Smooth muscle cell (in vitro differentiated cells): ENCODE measurements at regions not wholly inside any gene's neighbourhood (a gene's known extent, or its start where the extent isn't known, plus 50 kb on each side); places are given as distances from the start of the nearest gene placed in this dataset.

Source experiments
- DNase-seq: peaks from one replicate; lab custom pipeline; 2025; ENCODE audit not compliant: unreplicated experiment; lab: John Stamatoyannopoulos, UW
- H2AFZ ChIP-seq: fragments of 200-600 bp; sonication (generic); 2 replicates; pipeline ENCODE4 v1.6.0; 2016; ENCODE audit warnings: antibody characterized with exemption, low read depth, mild to moderate bottlenecking
- H3F3A ChIP-seq: fragments of 200-600 bp; sonication (generic); 2 replicates; pipeline ENCODE4 v1.6.0; 2017; ENCODE audit warnings: antibody characterized with exemption, low read depth
- H3K27ac ChIP-seq: fragments of 200-600 bp; sonication (generic); 2 replicates; pipeline ENCODE4 v1.5.1; 2016; ENCODE audit warnings: low read depth, mild to moderate bottlenecking
- H3K27me3 ChIP-seq: fragments of 200-600 bp; sonication (generic); 2 replicates; pipeline ENCODE4 v1.6.1; 2016; ENCODE audit warnings: low read depth, mild to moderate bottlenecking
- H3K36me3 ChIP-seq: fragments of 200-600 bp; sonication (generic); 2 replicates; pipeline ENCODE4 v1.5.1; 2016; ENCODE audit warnings: low read depth
- H3K4me1 ChIP-seq: fragments of 200-600 bp; sonication (generic); 2 replicates; pipeline ENCODE4 v1.5.1; 2016; ENCODE audit warnings: low read depth
- H3K4me2 ChIP-seq: fragments of 200-600 bp; sonication (generic); 2 replicates; pipeline ENCODE4 v1.6.0; 2016; ENCODE audit warnings: mild to moderate bottlenecking
- H3K4me3 ChIP-seq: fragments of 200-600 bp; sonication (generic); 2 replicates; pipeline ENCODE4 v1.5.1; 2016; ENCODE audit warnings: mild to moderate bottlenecking
- H3K79me2 ChIP-seq: fragments of 200-600 bp; sonication (generic); 2 replicates; pipeline ENCODE4 v1.6.0; 2016; ENCODE audit warnings: low read depth, mild to moderate bottlenecking
- H3K9ac ChIP-seq: fragments of 200-600 bp; sonication (generic); 2 replicates; pipeline ENCODE4 v1.6.0; 2016; ENCODE audit warnings: low read depth
- H3K9me3 ChIP-seq: fragments of 200-600 bp; sonication (generic); replicated peaks from 2 replicates; pipeline ENCODE4 v1.5.1; 2016; ENCODE audit warnings: low read depth
- H4K20me1 ChIP-seq: fragments of 200-600 bp; sonication (generic); 2 replicates; pipeline ENCODE4 v1.6.0; 2016; ENCODE audit warnings: low read depth
- CTCF ChIP-seq: fragments of 200-600 bp; sonication (generic); IDR thresholded peaks from 2 replicates; pipeline ENCODE4 v1.5.1; 2017; ENCODE audit warnings: borderline replicate concordance, mild to moderate bottlenecking, antibody characterized with exemption; ENCODE audit not compliant: insufficient read depth, poor library complexity, severe bottlenecking
- WGBS: methylation state at CpG from one replicate; pipeline ENCODE4 v1.1.7; 2016; ENCODE audit warnings: low lambda C conversion rate; 5-methylcytosine and 5-hydroxymethylcytosine counted together

- Histone ChIP-seq H3K9ac (no peak overlapping the region), H4K20me1 (no peaks in the 10 kb centered on the region), H3K79me2 (no peaks in the 10 kb centered on the region), H3K27ac (no peak overlapping the region), H3K36me3 (no peaks in the 10 kb centered on the region), H3K9me3 (no peaks in the 10 kb centered on the region), H3K27me3 (no peaks in the 10 kb centered on the region), H3K4me3 (no peak overlapping the region), H3F3A (no peaks in the 10 kb centered on the region), H2AFZ (no peak overlapping the region), H3K4me1 (no peaks in the 10 kb centered on the region), H3K4me2 (no peak overlapping the region)
- no peak for TF ChIP-seq CTCF
- DNase-seq = no peak
- WGBS = 80% methylated on average over 10 of the region's 10 CpGs
Measured at GRCh38 chrX:99938464-99938863, 471.6 kb downstream of the PCDH19 start.

GRCh38 chrX:99933865-99934264 is 476.2 kb downstream of the PCDH19 start:
- WGBS = 68% methylated on average over 1 of the region's 1 CpG
- no peak overlapping the region for H3K9ac ChIP-seq
- H3F3A ChIP-seq = no peaks in the 10 kb centered on the region
- TF ChIP-seq CTCF = no peak
- H3K9me3 ChIP-seq = no peaks in the 10 kb centered on the region
- no peak for DNase-seq
- H4K20me1 ChIP-seq = no peaks in the 10 kb centered on the region
- no peak overlapping the region for H3K4me3 ChIP-seq
- no peak overlapping the region for H3K4me2 ChIP-seq
- H3K79me2 ChIP-seq = no peaks in the 10 kb centered on the region
- no peaks in the 10 kb centered on the region for H3K4me1 ChIP-seq
- no peaks in the 10 kb centered on the region for H3K27me3 ChIP-seq
- H3K27ac ChIP-seq = no peak overlapping the region
- H3K36me3 ChIP-seq = no peaks in the 10 kb centered on the region
- no peak overlapping the region for H2AFZ ChIP-seq

GRCh38 chrX:99914635-99915034 is 495.4 kb downstream of the PCDH19 start:
- no peak for TF ChIP-seq CTCF
- WGBS = 50% methylated on average over 2 of the region's 2 CpGs

GRCh38 chrX:99913611-99914010 is 496.5 kb downstream of the PCDH19 start:
- 79% methylated on average over 5 of the region's 5 CpGs for WGBS
- H3K4me3 ChIP-seq = no peak overlapping the region
- no peaks in the 10 kb centered on the region for H3K9me3 ChIP-seq
- no peak overlapping the region for H3K4me2 ChIP-seq
- no peaks in the 10 kb centered on the region for H3K27me3 ChIP-seq
- no peaks in the 10 kb centered on the region for H4K20me1 ChIP-seq
- no peak for DNase-seq
- TF ChIP-seq CTCF = no peak
- no peaks in the 10 kb centered on the region for H3K79me2 ChIP-seq
- H3K4me1 ChIP-seq = no peaks in the 10 kb centered on the region
- H3K27ac ChIP-seq = no peak overlapping the region
- H3K36me3 ChIP-seq = no peaks in the 10 kb centered on the region
- no peak overlapping the region for H3K9ac ChIP-seq
- H3F3A ChIP-seq = no peaks in the 10 kb centered on the region
- no peak overlapping the region for H2AFZ ChIP-seq

More at GRCh38 chrX:99914635-99915034, 495.4 kb downstream of the PCDH19 start:
- Histone ChIP-seq H3F3A (no peaks in the 10 kb centered on the region), H3K4me3 (no peak overlapping the region), H3K4me2 (no peak overlapping the region), H2AFZ (no peak overlapping the region), H3K9ac (no peak overlapping the region), H4K20me1 (no peaks in the 10 kb centered on the region), H3K79me2 (no peaks in the 10 kb centered on the region), H3K36me3 (no peaks in the 10 kb centered on the region), H3K9me3 (no peaks in the 10 kb centered on the region), H3K27ac (no peak overlapping the region), H3K27me3 (no peaks in the 10 kb centered on the region), H3K4me1 (no peaks in the 10 kb centered on the region)
- DNase-seq = no peak
